ENCODE measurements at regions not wholly inside any gene's neighbourhood (a gene's known extent, or its start where the extent isn't known, plus 50 kb on each side); places are given as distances from the start of the nearest gene placed in this dataset.

GRCh38 chr2:191617575-191617974 lies 60.4 kb upstream of the NABP1 start:
- H3K36me3 ChIP-seq (ENCODE audit: insufficient read depth, low read length) = no peaks in the 10 kb centered on the region
- Mint-ChIP-seq H3K27me3 (no peaks in the 10 kb centered on the region), H3K4me3 (peak overlapping the region; percentile 5 to 83 (median 34)), H3K4me1 (peaks cover 35 to 52% (median 45%) of the 10 kb centered on the region in 4 donors), H3K27ac (peak overlapping the region; percentile 88 to 97 (median 93)), H3K36me3 (peaks cover 0 to 3% of the 10 kb centered on the region in 2 donors), H3K9me3 (no peaks in the 10 kb centered on the region)
- ChIA-PET CTCF (ENCODE audit: partially characterized antibody) (interaction anchor here (0.7 to 4.5 kb wide), 15 partner anchors 8 to 74 kb away, joined by 3 to 42 read pairs (median 4); partner anchors contain the start of gene NABP1), POLR2A (ENCODE audit: partially characterized antibody) (interaction anchor here (0.6 to 17.9 kb wide), 15 partner anchors 10 to 129 kb away, joined by 3 to 602 read pairs (median 4); partner anchors contain the start of gene NABP1)
- H3K9me3 ChIP-seq (ENCODE audit: control insufficient read depth in 1 of 2, low read length in 2 of 2) = no peaks in the 10 kb centered on the region
- no peaks in the 10 kb centered on the region for H3K27me3 ChIP-seq (ENCODE audit: insufficient read depth, low read length)
- peaks cover 47% of the 10 kb centered on the region for H3K4me1 ChIP-seq (ENCODE audit: insufficient read depth, low read length)
- peak; percentile 78 to 89 (median 85) for DNase-seq
- no peak overlapping the region for H3K4me3 ChIP-seq (ENCODE audit: low read length in 2 of 2)
- peak overlapping the region; percentile 82 for H3K27ac ChIP-seq (ENCODE audit: low read depth, low read length)
- intact Hi-C loops (cut with micrococcal nuclease) = loop anchor here (1.0 to 2.0 kb wide), 6 partner anchors 8 to 74 kb away; no protein-coding TSS in a partner anchor

GRCh38 chr2:191618046-191618780 lies 59.7 kb upstream of the NABP1 start:
- H3K27ac ChIP-seq (ENCODE audit: low read depth, low read length) = peak overlapping the region; percentile 82
- ChIA-PET POLR2A (ENCODE audit: partially characterized antibody) (interaction anchor here (0.6 to 17.9 kb wide), 14 partner anchors 9 to 130 kb away, joined by 3 to 602 read pairs (median 5); partner anchors contain the start of gene NABP1), CTCF (ENCODE audit: partially characterized antibody) (interaction anchor here (0.8 to 4.5 kb wide), 13 partner anchors 8 to 73 kb away, joined by 3 to 42 read pairs (median 4); partner anchors contain the start of gene NABP1)
- intact Hi-C loops (cut with micrococcal nuclease) = no loop called here
- H3K36me3 ChIP-seq (ENCODE audit: insufficient read depth, low read length) = no peaks in the 10 kb centered on the region
- no peak overlapping the region for H3K4me3 ChIP-seq (ENCODE audit: low read length in 2 of 2)
- Mint-ChIP-seq H3K27me3 (no peaks in the 10 kb centered on the region), H3K4me3 (peak overlapping the region in 7 of 8 donors; percentile 24 to 83 (median 60)), H3K4me1 (peaks cover 36 to 58% (median 48%) of the 10 kb centered on the region in 4 donors), H3K27ac (peak overlapping the region; percentile 88 to 97 (median 93)), H3K9me3 (no peaks in the 10 kb centered on the region), H3K36me3 (peaks cover 0 to 3% of the 10 kb centered on the region in 2 donors)
- DNase-seq = no peak
- H3K4me1 ChIP-seq (ENCODE audit: insufficient read depth, low read length) = peaks cover 53% of the 10 kb centered on the region
- no peaks in the 10 kb centered on the region for H3K9me3 ChIP-seq (ENCODE audit: control insufficient read depth in 1 of 2, low read length in 2 of 2)
- H3K27me3 ChIP-seq (ENCODE audit: insufficient read depth, low read length) = no peaks in the 10 kb centered on the region

- POLR2A ChIA-PET (ENCODE audit: partially characterized antibody) = interaction anchor here (1.3 to 17.9 kb wide), 8 partner anchors 9 to 70 kb away, joined by 3 to 602 read pairs (median 6); partner anchors contain the start of gene NABP1
- intact Hi-C loops (cut with micrococcal nuclease) = no loop called here
- no peaks in the 10 kb centered on the region for H3K9me3 Mint-ChIP-seq
- no peak for DNase-seq
- H3K36me3 ChIP-seq (ENCODE audit: insufficient read depth, low read length) = no peaks in the 10 kb centered on the region
- H3K4me3 ChIP-seq (ENCODE audit: low read length in 2 of 2) = no peak overlapping the region
- H3K27me3 ChIP-seq (ENCODE audit: insufficient read depth, low read length) = no peaks in the 10 kb centered on the region
- CTCF ChIA-PET (ENCODE audit: partially characterized antibody) = interaction anchor here (1.5 to 4.5 kb wide), 8 partner anchors 10 to 73 kb away, joined by 4 to 42 read pairs (median 9); partner anchors contain the start of gene NABP1
- peaks cover 38 to 64% (median 52%) of the 10 kb centered on the region in 4 donors for H3K4me1 Mint-ChIP-seq
- H3K27ac Mint-ChIP-seq = peak overlapping the region; percentile 88 to 97 (median 93)
- no peaks in the 10 kb centered on the region for H3K27me3 Mint-ChIP-seq
- peaks cover 0 to 3% of the 10 kb centered on the region in 2 donors for H3K36me3 Mint-ChIP-seq
- no peaks in the 10 kb centered on the region for H3K9me3 ChIP-seq (ENCODE audit: control insufficient read depth in 1 of 2, low read length in 2 of 2)
- peaks cover 59% of the 10 kb centered on the region for H3K4me1 ChIP-seq (ENCODE audit: insufficient read depth, low read length)
- peak overlapping the region in 2 of 8 donors; percentile 27 to 28 for H3K4me3 Mint-ChIP-seq
- peak overlapping the region; percentile 82 for H3K27ac ChIP-seq (ENCODE audit: low read depth, low read length)
Observed at GRCh38 chr2:191618786-191619185, 59.1 kb upstream of the NABP1 start.

GRCh38 chr2:191620144-191620543 lies 57.8 kb upstream of the NABP1 start:
- Histone ChIP-seq H3K27ac (ENCODE audit: low read depth, low read length) (no peak overlapping the region), H3K4me3 (ENCODE audit: low read length in 2 of 2) (no peak overlapping the region), H3K36me3 (ENCODE audit: insufficient read depth, low read length) (no peaks in the 10 kb centered on the region), H3K27me3 (ENCODE audit: insufficient read depth, low read length) (no peaks in the 10 kb centered on the region), H3K4me1 (ENCODE audit: insufficient read depth, low read length) (peaks cover 73% of the 10 kb centered on the region), H3K9me3 (ENCODE audit: control insufficient read depth in 1 of 2, low read length in 2 of 2) (no peaks in the 10 kb centered on the region)
- H3K27ac Mint-ChIP-seq = peak overlapping the region; percentile 0 to 93 (median 80)
- H3K36me3 Mint-ChIP-seq = peaks cover 0 to 3% of the 10 kb centered on the region in 2 donors
- peaks cover 0 to 1% (median 0%) of the 10 kb centered on the region in 8 donors for H3K9me3 Mint-ChIP-seq
- H3K4me1 Mint-ChIP-seq = peaks cover 50 to 73% (median 63%) of the 10 kb centered on the region in 4 donors
- CTCF ChIA-PET (ENCODE audit: partially characterized antibody) = interaction anchor here (0.9 to 4.5 kb wide), 4 partner anchors 8 to 57 kb away, joined by 4 to 22 read pairs (median 6); no protein-coding TSS in a partner anchor
- H3K4me3 Mint-ChIP-seq = peak overlapping the region in 2 of 8 donors; percentile 11 to 47
- intact Hi-C loops (cut with micrococcal nuclease) = no loop called here
- POLR2A ChIA-PET (ENCODE audit: partially characterized antibody) = interaction anchor here (1.6 to 17.9 kb wide), 4 partner anchors 7 to 60 kb away, joined by 4 to 602 read pairs (median 64); partner anchors contain the start of gene NABP1
- no peaks in the 10 kb centered on the region for H3K27me3 Mint-ChIP-seq
- no peak for DNase-seq

- CTCF ChIA-PET (ENCODE audit: partially characterized antibody) = interaction anchor here (0.6 to 2.3 kb wide), 6 partner anchors 9 to 66 kb away, joined by 3 to 7 read pairs (median 3); partner anchors contain the start of gene NABP1
Observed at GRCh38 chr2:191622374-191623320, 55.3 kb upstream of the NABP1 start.

GRCh38 chr2:191625016-191625415 lies 52.9 kb upstream of the NABP1 start:
- peak; percentile 66 to 87 (median 83) for DNase-seq
- H3K27ac ChIP-seq (ENCODE audit: low read depth, low read length) = peak overlapping the region; percentile 48
- Mint-ChIP-seq H3K36me3 (peaks cover 0 to 3% of the 10 kb centered on the region in 2 donors), H3K27me3 (no peaks in the 10 kb centered on the region), H3K4me3 (peak overlapping the region in 6 of 8 donors; percentile 31 to 68 (median 58)), H3K27ac (peak overlapping the region; percentile 77 to 97 (median 91)), H3K4me1 (peaks cover 46 to 90% (median 68%) of the 10 kb centered on the region in 4 donors), H3K9me3 (peaks cover 0 to 1% (median 0%) of the 10 kb centered on the region in 8 donors)
- no peaks in the 10 kb centered on the region for H3K36me3 ChIP-seq (ENCODE audit: insufficient read depth, low read length)
- H3K9me3 ChIP-seq (ENCODE audit: control insufficient read depth in 1 of 2, low read length in 2 of 2) = no peaks in the 10 kb centered on the region
- CTCF ChIA-PET (ENCODE audit: partially characterized antibody) = interaction anchor here (1.2 to 1.7 kb wide), 6 partner anchors 9 to 60 kb away, joined by 3 to 7 read pairs (median 4); no protein-coding TSS in a partner anchor
- peaks cover 71% of the 10 kb centered on the region for H3K4me1 ChIP-seq (ENCODE audit: insufficient read depth, low read length)
- no peaks in the 10 kb centered on the region for H3K27me3 ChIP-seq (ENCODE audit: insufficient read depth, low read length)
- intact Hi-C loops (cut with micrococcal nuclease) = loop anchor here (1.0 kb wide), 2 partner anchors 8 to 55 kb away; no protein-coding TSS in a partner anchor
- POLR2A ChIA-PET (ENCODE audit: partially characterized antibody) = interaction anchor here (0.9 to 17.9 kb wide), 4 partner anchors 9 to 56 kb away, joined by 3 to 602 read pairs (median 10); partner anchors contain the start of gene NABP1
- no peak overlapping the region for H3K4me3 ChIP-seq (ENCODE audit: low read length in 2 of 2)

More at GRCh38 chr2:191622374-191623320, 55.3 kb upstream of the NABP1 start:
- Histone ChIP-seq H3K27ac (ENCODE audit: low read depth, low read length) (no peak overlapping the region), H3K27me3 (ENCODE audit: insufficient read depth, low read length) (no peaks in the 10 kb centered on the region), H3K4me1 (ENCODE audit: insufficient read depth, low read length) (peaks cover 77% of the 10 kb centered on the region), H3K9me3 (ENCODE audit: control insufficient read depth in 1 of 2, low read length in 2 of 2) (no peaks in the 10 kb centered on the region), H3K4me3 (ENCODE audit: low read length in 2 of 2) (no peak overlapping the region), H3K36me3 (ENCODE audit: insufficient read depth, low read length) (no peaks in the 10 kb centered on the region)
- Mint-ChIP-seq H3K9me3 (peaks cover 0 to 1% (median 0%) of the 10 kb centered on the region in 8 donors), H3K27ac (peak overlapping the region in 4 of 7 donors; percentile 3 to 86 (median 53)), H3K27me3 (no peaks in the 10 kb centered on the region), H3K36me3 (peaks cover 0 to 3% of the 10 kb centered on the region in 2 donors), H3K4me1 (peaks cover 52 to 89% (median 71%) of the 10 kb centered on the region in 4 donors), H3K4me3 (no peak overlapping the region)
- POLR2A ChIA-PET (ENCODE audit: partially characterized antibody) = interaction anchor here (9.9 to 17.9 kb wide), 2 partner anchors 14 to 58 kb away, joined by 76 to 602 read pairs; partner anchors contain the start of gene NABP1
- no peak for DNase-seq
- intact Hi-C loops (cut with micrococcal nuclease) = no loop called here

Measured in CD4-positive, alpha-beta memory T cell (primary cell).